GM21737 (cell line): ENCODE measurements at regions not wholly inside any gene's neighbourhood (a gene's known extent, or its start where the extent isn't known, plus 50 kb on each side); places are given as distances from the start of the nearest gene placed in this dataset.

ENCODE experiments used
- ATAC-seq: cut with Tn5 transposase; IDR thresholded peaks from one replicate; pipeline ENCODE4 v1.9.1; 2021; ENCODE audit warnings: mild to moderate bottlenecking, moderate library complexity; ENCODE audit not compliant: unreplicated experiment

DNA sequence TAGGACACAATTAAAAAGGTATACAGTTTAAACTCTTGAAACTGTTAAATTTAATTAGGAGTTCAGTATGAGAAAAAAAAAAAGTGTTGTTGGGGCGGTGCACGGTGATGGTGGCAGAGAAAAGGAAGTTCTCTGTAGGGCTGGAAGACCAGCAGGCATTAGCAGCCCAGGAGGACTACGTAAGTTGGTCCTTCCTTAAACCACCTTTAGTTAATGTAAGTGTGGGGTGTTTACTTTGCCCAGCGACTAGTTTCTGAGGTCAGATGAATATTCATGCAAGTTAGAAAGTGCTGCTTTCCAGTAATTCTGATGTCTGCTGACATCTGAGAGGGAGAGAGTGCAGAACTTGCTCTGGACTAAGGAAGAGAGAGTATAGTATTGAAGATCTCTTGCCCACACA, 54.9 kb downstream of the NKX2-1 start:
- no peak for ATAC-seq

DNA sequence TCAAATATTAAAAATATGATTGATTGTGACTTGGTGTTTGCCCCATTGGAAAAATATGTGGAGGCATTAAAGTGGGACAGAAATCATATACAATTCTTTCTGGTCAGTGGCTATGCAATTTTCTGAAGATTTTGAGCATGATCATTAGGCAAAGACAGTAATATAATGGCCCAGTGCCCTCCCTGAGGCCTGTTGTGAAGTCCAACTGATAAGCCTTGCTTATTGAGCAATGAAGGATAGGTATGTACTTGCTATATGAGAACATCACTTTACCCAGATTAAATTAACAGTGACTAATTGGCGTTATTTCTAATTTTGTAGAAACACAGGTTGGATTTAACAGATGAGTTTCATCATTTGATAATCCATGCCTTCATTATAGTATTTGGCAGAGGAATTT, 57.1 kb downstream of the NKX2-1 start:
- ATAC-seq, result no peak

DNA sequence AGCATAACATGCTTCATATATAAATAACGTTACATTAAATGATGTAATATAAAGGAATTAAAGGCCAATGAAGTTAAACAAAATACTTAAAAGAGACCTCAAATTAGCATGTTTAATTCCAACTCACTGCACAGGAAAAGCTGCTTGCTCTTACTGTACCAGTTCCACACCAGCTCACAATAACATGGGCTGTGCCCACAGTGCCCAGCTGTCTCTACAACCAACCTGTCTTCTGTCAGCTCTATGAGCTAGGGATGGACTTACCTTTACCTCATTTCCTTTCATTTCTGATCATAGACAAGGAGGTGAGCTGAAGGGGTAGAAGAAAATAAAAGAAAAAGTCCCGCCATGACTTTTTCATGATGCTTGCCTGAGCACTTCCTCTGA, 64.8 kb downstream of the NKX2-1 start:
- no peak for ATAC-seq

DNA sequence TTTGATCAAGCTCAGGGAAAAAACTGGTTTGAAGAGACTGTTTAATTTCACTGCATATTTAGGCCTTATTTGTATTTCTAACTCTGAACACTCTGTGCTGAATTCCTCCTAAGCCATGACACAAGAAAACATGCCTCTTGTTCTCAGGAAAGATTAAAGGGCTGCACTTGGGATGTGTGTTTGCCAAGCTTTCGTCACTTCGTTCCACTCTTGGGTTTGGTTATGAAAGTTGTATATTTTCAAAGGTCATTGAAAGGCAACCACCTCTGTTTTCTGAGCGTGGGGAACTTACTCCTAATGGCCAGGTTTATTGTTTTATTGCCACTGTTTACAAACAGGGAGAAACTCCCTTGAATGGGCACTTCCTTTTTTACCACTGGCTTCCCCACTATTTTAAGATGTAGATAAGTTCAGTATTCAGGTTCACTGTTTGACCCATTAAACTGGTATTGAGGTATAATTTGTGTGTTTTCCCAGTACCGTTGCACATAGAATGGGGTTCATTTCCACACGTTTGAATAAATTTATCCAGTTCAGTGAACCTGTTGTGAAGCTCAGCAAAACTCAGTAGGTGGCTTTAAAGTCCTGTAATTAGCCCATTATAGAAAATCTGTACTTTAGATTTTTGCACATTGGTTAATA, 65.3 kb downstream of the NKX2-1 start:
- ATAC-seq, result no peak

DNA sequence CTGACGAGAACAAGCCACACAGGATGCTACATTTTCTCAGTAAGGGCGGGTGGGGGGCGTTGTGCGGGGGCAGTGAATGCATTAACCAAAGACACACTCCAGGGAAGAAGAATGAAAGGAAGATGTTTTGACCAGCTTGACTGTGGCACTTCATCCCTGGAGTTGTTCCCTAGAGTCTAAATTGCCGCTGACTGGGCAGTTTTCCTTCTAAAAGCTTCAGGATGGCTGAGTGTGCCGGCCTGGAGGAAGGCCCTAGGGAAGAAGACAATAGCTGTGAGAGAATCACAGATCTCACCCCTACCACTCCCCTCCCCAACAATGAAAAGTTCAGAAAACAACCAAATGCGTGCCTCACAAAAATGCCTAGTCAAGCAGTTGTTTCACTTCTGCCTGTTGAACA, 67.2 kb downstream of the NKX2-1 start:
- ATAC-seq, result no peak

DNA sequence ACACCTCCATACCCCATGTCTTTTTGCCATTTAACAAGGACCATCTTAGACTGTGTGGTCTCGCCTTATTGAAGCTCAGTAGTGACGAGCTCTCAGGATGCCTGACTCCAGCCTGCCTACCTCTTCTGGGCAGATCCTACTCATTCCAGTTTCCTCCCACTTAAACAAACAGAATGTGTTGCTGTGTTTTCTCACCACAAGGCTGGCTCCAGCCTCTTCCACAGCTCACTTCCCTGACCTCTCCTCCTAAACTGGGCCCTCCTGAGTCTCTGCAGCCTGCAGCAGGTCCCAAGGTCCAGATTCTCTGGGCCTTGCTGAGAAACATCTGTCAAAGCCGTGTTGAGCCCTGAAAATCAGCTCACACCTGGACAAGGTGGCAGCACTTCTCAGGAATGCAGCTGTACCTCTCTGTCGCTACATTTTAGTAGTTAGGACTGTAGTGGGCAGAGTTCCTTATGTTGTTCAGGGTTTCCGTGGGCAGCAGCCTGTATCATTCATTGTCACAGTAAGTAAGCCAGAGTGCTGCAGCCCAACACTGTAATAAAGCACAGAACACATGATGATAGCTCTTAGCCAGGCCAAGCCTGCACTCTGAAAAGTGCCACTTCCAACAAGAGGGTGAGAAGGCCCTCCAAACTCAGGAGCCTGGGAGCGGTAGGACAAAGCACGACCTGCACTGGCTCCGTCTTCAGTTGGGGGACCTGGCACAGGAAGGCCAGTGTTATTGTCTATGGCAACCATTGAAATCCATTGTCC, 68.5 kb downstream of the NKX2-1 start:
- ATAC-seq, result no peak

DNA sequence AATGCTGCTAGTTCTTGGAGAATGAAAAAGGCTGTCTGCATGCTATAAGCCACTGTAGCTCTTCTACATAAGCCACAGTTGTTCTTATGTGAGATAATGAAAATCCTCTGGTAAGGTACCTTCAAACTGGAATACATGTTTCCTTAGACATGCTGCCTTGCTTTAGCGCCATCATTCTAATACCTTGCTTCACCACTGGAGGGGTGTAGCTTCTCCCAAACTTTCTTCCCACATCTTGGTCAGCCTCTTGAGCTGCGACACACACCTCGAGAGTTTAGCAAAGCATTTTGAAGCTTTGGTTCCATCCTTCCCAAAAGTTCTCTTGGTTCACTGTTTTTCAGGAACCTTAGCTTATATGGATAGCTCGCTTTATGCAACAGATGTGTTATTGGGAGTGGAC, 69.5 kb downstream of the NKX2-1 start:
- ATAC-seq, result no peak

DNA sequence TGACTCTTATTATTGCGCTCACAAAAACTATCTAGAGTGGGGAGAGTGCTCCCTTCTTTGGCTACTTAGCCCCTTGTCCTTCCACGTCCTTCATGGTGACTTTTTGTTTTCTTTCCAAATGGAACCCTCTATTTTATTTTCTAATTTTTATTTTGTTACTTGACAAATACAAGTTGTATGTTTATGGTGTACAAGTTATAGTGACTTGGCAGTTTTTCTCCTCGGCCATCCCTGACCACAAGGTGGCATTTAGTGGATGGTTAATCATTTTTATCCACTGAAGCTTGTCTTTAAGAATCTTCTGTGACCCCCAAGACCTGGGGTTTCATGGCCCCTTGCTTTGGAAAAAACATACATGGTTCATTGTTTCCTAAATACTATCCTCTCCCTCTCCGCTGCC, 70.1 kb downstream of the NKX2-1 start:
- no peak for ATAC-seq

DNA sequence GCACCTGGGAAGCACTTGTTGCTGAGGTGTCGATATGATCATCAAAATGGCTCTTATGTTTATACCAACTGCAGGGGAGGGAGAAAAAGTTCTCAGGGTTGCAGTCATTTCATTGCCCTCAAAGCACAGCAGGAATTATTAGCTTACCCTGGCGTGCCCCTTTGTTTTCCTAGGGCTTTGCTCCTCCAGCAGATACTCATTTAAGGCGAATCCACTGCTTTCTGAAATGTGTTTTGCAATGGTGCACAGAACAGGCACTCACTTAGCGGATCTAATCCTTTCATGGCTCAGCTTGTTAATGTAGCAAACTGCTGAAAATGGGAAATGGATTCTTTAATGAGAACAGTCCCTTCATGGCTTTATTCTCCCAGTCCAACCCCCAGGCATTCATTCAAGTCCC, 76.7 kb downstream of the NKX2-1 start:
- ATAC-seq, result no peak

DNA sequence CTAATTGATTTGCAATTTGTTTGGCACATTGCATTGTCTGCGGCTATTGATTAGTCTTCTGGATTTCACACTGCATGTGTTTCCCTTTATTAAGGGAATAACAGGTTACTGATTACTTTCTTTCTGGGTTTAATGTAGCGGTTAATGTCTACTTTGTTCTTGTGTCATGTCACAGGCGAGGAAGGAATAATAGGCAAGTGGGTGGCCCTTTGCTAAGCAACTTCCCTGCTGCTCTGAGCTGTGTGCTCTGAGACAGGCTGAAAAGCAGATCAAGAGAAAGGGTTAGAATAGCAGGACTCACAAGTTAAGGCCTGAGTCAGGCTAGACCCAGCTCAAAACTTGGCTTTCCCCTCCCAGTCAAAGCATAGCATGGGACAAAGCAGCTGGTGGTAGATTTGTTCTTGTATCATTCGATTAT, 77.2 kb downstream of the NKX2-1 start:
- ATAC-seq, result no peak

DNA sequence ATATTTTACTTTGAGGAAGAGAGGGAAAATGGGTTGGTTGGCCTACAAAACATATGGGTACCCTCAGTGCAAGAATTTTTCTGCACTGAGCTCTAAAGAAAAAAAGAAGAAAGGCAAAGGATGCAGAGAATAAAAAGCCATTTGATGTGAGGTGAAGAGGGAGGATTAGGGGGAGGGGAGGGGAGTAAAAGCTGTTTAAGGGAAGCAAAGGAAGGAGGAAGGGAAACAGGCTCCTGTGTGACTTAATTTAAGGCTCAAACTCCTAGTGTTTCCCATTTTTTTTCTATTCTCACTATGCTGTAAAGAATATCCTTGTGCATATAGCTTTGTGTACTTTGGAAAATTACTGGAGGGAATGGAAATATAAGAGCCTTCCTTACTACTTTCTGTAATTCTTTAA, 78.7 kb downstream of the NKX2-1 start:
- no peak for ATAC-seq

DNA sequence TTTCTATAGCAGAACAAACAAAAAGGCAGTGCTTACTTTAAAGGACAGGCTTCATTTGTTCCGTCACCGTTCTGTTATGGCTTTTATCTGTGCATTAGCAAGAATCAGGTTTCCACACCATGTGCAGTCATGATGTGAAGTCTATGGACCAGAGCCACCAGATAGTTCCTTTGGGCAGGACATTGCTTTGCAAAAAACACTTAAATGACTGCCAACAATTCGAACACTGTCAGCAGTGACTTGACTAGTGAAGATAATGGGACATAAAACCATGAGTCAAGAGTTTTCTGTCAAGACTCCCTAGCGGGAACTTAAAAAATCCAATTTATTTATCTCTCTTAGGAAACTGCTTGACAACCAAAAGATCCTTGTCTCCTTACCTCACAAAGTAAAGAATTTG, 80.3 kb downstream of the NKX2-1 start:
- no peak for ATAC-seq

DNA sequence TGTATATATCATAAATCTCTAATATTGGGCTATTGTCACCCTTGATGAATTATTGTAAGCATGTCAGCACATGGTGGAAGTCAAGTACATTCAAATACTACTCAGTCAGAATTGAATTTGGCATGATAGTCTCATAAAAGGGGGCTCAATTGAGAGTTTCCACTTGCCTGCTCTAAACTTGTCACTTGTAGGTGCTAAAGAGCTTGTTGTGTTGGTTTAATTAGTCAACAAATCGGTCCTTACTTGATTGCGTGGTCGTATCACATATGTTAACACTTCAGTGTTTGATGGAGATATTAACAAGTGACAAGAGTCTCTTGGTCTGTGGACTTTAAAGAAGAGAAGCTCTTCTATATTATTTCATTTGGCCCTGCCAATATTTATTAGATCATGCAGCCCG, 81.1 kb downstream of the NKX2-1 start:
- no peak for ATAC-seq

DNA sequence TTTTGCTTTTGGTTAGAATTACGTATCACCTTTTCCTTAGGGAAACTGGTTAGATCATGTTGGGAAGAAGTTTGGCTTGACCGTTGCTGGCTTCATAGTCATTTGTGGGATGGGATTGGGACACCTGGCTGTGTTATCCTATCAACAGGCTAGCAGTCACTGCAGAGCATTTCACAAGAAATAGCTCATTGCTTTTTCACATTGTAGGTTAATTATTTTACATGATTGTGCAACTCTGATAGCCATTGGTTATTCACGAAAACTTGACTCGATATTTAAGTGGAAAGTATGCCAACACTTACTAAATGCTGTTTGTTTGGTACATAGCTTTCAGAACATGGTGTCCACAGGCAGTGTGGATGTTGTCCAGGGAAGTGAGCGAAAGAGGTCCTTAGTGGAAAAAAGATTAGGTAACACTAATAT, 89.4 kb downstream of the NKX2-1 start:
- no peak for ATAC-seq

DNA sequence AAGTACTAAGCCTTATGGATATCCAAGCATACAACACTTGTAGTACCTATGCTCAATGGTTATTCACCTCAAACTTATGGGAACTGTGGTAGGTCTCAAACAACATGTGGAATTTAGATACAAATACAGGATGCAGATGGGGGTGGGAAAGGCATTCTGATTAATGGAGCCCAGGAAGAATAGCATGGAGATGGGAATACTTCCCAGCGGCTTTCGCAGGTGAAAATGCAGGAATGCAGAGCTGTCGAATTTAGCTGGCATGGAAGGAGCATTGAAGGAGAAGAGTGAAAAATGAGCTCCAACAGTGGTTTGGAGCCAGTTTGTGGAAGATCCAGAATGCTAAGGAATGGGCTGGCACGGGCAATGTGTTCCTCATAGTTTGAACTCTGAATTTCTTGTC, 89.9 kb downstream of the NKX2-1 start:
- ATAC-seq, result no peak

DNA sequence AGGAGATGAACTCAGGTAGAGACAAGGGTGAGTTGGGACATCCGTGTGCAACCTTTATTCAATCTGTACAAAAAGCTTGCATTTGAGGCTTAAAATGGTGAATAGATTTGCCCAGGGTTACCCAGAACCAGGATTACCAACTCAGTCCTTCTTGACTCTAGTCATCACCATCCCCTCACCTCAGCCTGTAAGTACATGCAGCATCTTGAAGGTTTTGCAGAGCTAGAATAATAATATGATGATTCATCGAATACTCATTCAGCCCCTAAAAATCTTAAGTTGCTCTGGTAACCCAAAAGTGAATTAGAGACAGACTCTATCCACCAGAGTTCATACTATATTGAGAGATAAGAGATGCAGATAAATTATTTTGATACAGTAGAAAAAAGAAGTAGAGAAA, 90.3 kb downstream of the NKX2-1 start:
- no peak for ATAC-seq

DNA sequence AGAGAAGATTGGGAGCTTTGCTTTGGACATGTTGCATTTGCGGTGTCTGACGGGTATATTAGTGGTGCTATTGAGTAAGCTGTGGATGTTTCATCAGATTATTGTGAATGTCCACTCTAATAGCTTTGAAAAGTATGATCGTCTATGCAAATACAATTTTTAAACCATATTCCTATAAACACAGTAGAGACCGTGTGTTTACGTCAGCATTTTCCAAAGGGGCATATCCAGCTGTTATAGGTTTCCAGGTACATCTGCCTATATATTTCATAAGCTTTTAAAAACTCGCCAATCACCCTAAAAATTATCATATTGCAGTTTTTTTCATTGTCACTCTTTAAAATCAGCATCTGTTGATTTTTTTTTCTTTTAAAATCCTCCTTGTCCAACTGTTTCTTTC, 91.7 kb downstream of the NKX2-1 start:
- no peak for ATAC-seq

DNA sequence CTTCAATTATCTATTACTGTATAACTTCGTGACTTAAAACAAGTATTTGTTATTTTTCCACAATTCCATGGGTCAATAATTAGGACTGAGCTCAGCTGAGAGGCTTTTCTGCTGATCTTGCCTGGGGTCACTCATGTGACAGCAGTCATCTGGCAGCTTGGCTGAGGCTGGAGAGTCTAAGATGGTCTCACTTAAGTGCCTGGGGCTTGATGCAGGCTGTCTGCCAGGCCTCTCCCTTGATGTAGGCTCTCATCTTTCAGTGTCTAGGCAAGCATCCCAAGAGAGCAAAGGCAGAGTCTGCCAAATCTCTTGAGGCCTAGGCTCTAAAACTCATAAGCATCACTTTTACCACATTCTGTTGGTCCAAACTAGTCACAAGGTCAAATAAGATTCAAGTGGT, 93.2 kb downstream of the NKX2-1 start:
- ATAC-seq, result no peak

DNA sequence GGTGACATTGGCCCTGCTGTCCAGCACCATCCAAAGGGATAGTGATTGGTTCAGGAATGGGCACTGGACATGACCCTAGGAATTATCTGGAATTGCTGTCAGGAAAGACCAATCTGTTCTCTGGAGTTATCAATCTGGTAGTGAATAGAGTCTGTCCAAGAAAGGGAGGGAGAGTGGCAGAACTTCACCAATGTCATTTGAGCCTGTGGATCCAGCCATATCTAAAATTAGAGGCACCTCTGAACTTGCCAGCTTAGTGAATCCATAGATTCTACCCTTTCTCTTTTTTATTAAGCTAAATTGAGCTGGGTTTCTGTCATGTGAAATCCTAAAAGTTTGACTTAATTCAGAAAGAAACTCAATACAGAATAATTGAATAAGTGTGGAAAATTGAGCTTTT, 93.9 kb downstream of the NKX2-1 start:
- ATAC-seq, result no peak

DNA sequence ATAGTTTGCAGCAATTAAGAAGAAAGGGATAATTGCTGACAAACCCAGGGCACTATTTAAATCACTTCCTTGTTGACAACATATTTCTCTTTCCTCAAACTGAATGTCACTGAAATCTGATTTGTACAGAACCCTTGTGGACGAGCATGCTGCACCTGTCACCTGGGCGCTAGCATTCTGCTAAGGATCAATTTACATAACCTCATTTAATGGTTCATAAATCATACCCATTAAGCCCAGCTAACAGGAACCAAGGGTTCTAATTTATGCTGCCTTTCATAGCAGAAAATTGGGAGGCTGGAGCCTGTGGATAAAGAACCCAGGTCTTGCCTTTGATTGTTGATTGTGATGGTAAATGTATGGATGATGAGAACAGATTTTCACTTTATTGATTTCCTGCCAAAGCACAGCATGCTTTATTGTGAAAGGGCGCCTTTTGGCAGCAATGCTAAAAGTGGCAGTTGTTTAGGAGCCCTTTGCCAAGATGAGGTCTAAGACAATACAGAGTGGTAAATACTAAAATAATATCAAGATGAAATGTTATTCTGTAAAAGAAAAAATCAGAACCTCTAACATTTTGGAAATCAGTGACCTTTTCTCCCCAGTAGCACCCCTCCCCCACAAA, 95.4 kb downstream of the NKX2-1 start:
- no peak for ATAC-seq

DNA sequence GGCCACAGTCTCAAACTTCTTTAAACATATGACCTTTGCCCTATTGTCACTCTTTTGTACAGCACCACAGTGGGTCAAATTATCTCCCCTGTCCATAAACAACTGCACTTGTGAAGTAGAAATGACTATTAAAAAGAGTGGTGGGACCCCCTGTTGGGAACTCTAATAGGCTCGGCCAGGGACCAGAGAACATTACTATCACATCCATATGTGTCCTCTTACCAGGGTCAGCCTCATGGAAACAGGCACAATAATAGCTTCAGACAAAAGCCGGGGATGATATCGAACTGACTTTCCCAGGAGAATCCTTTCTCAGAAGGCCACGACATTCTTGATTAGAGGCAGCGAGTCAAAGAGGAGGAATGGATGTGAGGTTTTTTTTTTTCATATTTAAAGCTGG, 96.6 kb downstream of the NKX2-1 start:
- ATAC-seq, result no peak

DNA sequence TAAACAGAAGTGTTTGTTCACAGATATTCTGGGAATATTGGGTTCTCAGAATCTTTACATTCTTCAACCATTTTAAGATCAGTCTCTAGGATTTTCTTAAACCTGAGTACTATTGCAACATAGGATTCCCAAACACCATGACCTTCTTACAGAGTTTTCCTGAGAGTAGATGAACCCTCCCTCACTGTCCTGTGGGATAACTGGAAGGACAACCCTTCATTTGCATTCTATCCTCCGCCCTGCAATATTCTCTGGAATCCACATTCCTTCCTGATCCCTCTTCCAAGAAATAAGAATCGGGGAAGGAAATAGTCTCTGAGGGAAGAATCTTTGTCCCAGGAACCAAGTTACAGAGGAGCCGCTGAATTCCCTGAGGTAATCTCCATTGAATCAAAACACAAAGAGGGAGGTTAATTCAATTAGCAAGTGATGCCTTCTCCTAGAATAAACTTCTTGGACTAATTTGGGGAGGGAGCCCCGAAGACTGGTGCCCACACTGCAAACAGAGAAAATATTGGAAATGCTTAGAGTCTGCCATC, 99.8 kb upstream of the MBIP start:
- no peak for ATAC-seq
